OCI-LY3 (cell line): ENCODE measurements at regions not wholly inside any gene's neighbourhood (a gene's known extent, or its start where the extent isn't known, plus 50 kb on each side); places are given as distances from the start of the nearest gene placed in this dataset.

Experiments used
- H2AFZ ChIP-seq: fragments of 200-600, 300-600 bp; shearing (Covaris generic); 2 replicates; pipeline ENCODE4 v1.6.0; 2014; ENCODE audit warnings: antibody characterized with exemption, low read depth, low read length
- H3K27ac ChIP-seq: fragments of 200-600, 300-600 bp; sonication (generic); 2 replicates; pipeline ENCODE4 v1.5.1; 2014; ENCODE audit warnings: mild to moderate bottlenecking, low read length, moderate library complexity, mixed read lengths
- H3K27me3 ChIP-seq: fragments of 200-600, 300-600 bp; sonication (generic); 2 replicates; pipeline ENCODE4 v1.6.1; 2014; ENCODE audit warnings: low read depth, low read length, mixed read lengths
- H3K36me3 ChIP-seq: fragments of 200-600, 300-600 bp; sonication (generic); replicated peaks from 2 replicates; pipeline ENCODE3; 2014; ENCODE audit warnings: low read depth, low read length, mixed read lengths
- H3K4me1 ChIP-seq: fragments of 300-600, 200-600 bp; sonication (generic); 2 replicates; pipeline ENCODE4 v1.6.1; 2014; ENCODE audit warnings: low read length, mixed read lengths
- H3K4me2 ChIP-seq: fragments of 200-600, 300-600 bp; sonication (generic); 2 replicates; pipeline ENCODE4 v1.6.1; 2014; ENCODE audit warnings: low read length, mixed read lengths
- H3K4me3 ChIP-seq: fragments of 300-600, 200-600 bp; sonication (generic); 2 replicates; pipeline ENCODE4 v1.5.1; 2014; ENCODE audit warnings: antibody characterized with exemption, mild to moderate bottlenecking, low read length, moderate library complexity
- H3K79me2 ChIP-seq: fragments of 300-600, 200-600 bp; shearing (Covaris generic); 2 replicates; pipeline ENCODE4 v1.6.1; 2014; ENCODE audit warnings: mild to moderate bottlenecking, low read length, mixed read lengths
- H3K9ac ChIP-seq: fragments of 300-600, 200-600 bp; shearing (Covaris generic); 2 replicates; pipeline ENCODE4 v1.6.0; 2014; ENCODE audit warnings: mild to moderate bottlenecking, low read length, moderate library complexity
- H3K9me3 ChIP-seq: fragments of 200-600, 300-600 bp; shearing (Covaris generic); 2 replicates; pipeline ENCODE4 v1.6.1; 2014; ENCODE audit warnings: low read length, mixed read lengths; ENCODE audit not compliant: insufficient read depth
- H4K20me1 ChIP-seq: fragments of 200-600, 300-600 bp; sonication (generic); 2 replicates; pipeline ENCODE4 v1.6.1; 2016; ENCODE audit warnings: low read length, mixed read lengths; ENCODE audit not compliant: insufficient read depth
- CTCF ChIP-seq: fragments of 200-600, 300-600 bp; sonication (generic); IDR thresholded peaks from 2 replicates; pipeline ENCODE4 v1.5.1; 2014; ENCODE audit warnings: antibody characterized with exemption, low read length, low read depth
- EZH2phosphoT487 ChIP-seq: fragments of 200-600 bp; shearing (Covaris generic); IDR thresholded peaks from 2 replicates; pipeline ENCODE4 v1.6.1; 2018; ENCODE audit warnings: antibody characterized with exemption, mixed run types, low read depth

- no peak overlapping the region for H3K27ac ChIP-seq
- H2AFZ ChIP-seq, result no peak overlapping the region
- H3K4me2 ChIP-seq, result no peak overlapping the region
- H3K4me3 ChIP-seq, result no peak overlapping the region
- H3K79me2 ChIP-seq, result no peaks in the 10 kb centered on the region
- H3K9me3 ChIP-seq, result no peaks in the 10 kb centered on the region
- peaks cover 3% of the 10 kb centered on the region; the same call in 1 of the 2 replicates for H3K27me3 ChIP-seq
- no peak overlapping the region for H3K9ac ChIP-seq
- no peaks in the 10 kb centered on the region for H3K36me3 ChIP-seq
- no peak for TF ChIP-seq CTCF
- no peak for TF ChIP-seq EZH2phosphoT487
- no peaks in the 10 kb centered on the region for H4K20me1 ChIP-seq
- no peaks in the 10 kb centered on the region for H3K4me1 ChIP-seq
Observed at GRCh38 chr7:22066522-22066921, 120.8 kb upstream of the CDCA7L start.

GRCh38 chr7:22064816-22065215 is 119.1 kb upstream of the CDCA7L start:
- Histone ChIP-seq H2AFZ (no peak overlapping the region), H3K4me1 (no peaks in the 10 kb centered on the region), H3K36me3 (no peaks in the 10 kb centered on the region), H3K9ac (no peak overlapping the region), H3K27ac (no peak overlapping the region), H3K27me3 (peaks cover 3% of the 10 kb centered on the region; the same call in 1 of the 2 replicates), H4K20me1 (no peaks in the 10 kb centered on the region), H3K79me2 (no peaks in the 10 kb centered on the region), H3K9me3 (no peaks in the 10 kb centered on the region), H3K4me2 (no peak overlapping the region), H3K4me3 (no peak overlapping the region)
- no peak for TF ChIP-seq EZH2phosphoT487
- TF ChIP-seq CTCF, result no peak

GRCh38 chr7:22061775-22062174 is 116.1 kb upstream of the CDCA7L start:
- H3K4me3 ChIP-seq, result no peak overlapping the region
- TF ChIP-seq EZH2phosphoT487 (no peak), CTCF (no peak)
- no peaks in the 10 kb centered on the region for H3K4me1 ChIP-seq
- no peak overlapping the region for H3K27ac ChIP-seq
- H2AFZ ChIP-seq, result no peak overlapping the region
- no peaks in the 10 kb centered on the region for H3K36me3 ChIP-seq
- no peak overlapping the region for H3K4me2 ChIP-seq
- no peaks in the 10 kb centered on the region for H4K20me1 ChIP-seq
- H3K79me2 ChIP-seq, result no peaks in the 10 kb centered on the region
- no peaks in the 10 kb centered on the region for H3K9me3 ChIP-seq
- no peak overlapping the region for H3K9ac ChIP-seq
- no peaks in the 10 kb centered on the region for H3K27me3 ChIP-seq

GRCh38 chr7:22060863-22061262 is 115.2 kb upstream of the CDCA7L start:
- H3K4me3 ChIP-seq, result no peak overlapping the region
- H3K79me2 ChIP-seq, result no peaks in the 10 kb centered on the region
- H2AFZ ChIP-seq, result no peak overlapping the region
- no peaks in the 10 kb centered on the region for H3K9me3 ChIP-seq
- H3K27ac ChIP-seq, result no peak overlapping the region
- no peaks in the 10 kb centered on the region for H3K36me3 ChIP-seq
- H3K4me1 ChIP-seq, result no peaks in the 10 kb centered on the region
- H3K9ac ChIP-seq, result no peak overlapping the region
- H3K27me3 ChIP-seq, result no peaks in the 10 kb centered on the region
- H3K4me2 ChIP-seq, result no peak overlapping the region
- TF ChIP-seq CTCF (no peak), EZH2phosphoT487 (no peak)
- no peaks in the 10 kb centered on the region for H4K20me1 ChIP-seq
